A549 (cell line): ENCODE measurements at regions not wholly inside any gene's neighbourhood (a gene's known extent, or its start where the extent isn't known, plus 50 kb on each side); places are given as distances from the start of the nearest gene placed in this dataset.

Experiments used
- BHLHE40 ChIP-seq: IDR thresholded peaks from 2 replicates; pipeline ENCODE4 v1.6.1; 2012; ENCODE audit warnings: low read depth, low read length, inconsistent platforms
- CTCF ChIP-seq: fragments of >200 bp; sonication (Bioruptor Twin); formaldehyde crosslinking; IDR thresholded peaks from 3 replicates; pipeline ENCODE4 v1.5.1; 2016
- EP300 ChIP-seq, 2 experiments: fragments of >200 bp; sonication (Bioruptor Twin); formaldehyde crosslinking; IDR thresholded peaks; 2 replicates in 1 of 2; 3 replicates in 1 of 2; pipeline ENCODE4 v1.6.1; 2016 to 2017
- ESRRA ChIP-seq: fragments of 150-350 bp; IDR thresholded peaks from 2 replicates; pipeline ENCODE4 v1.6.1; 2014; ENCODE audit warnings: mild to moderate bottlenecking, low read length, borderline replicate concordance
- HOXA7 ChIP-seq: fragments of 250-450 bp; sonication (Bioruptor Pico); IDR thresholded peaks from 2 replicates; pipeline ENCODE4 v1.5.0; 2020; ENCODE audit warnings: mild to moderate bottlenecking, moderate library complexity
- HOXB13 ChIP-seq: fragments of 250-450 bp; sonication (Bioruptor Pico); IDR thresholded peaks from 2 replicates; pipeline ENCODE4 v1.5.0; 2020; ENCODE audit warnings: low read depth, mild to moderate bottlenecking, moderate library complexity
- MAFK ChIP-seq: fragments of 450-650 bp; IDR thresholded peaks from 2 replicates; pipeline ENCODE4 v1.6.1; 2014; ENCODE audit not compliant: partially characterized antibody
- MAX ChIP-seq: IDR thresholded peaks from 2 replicates; pipeline ENCODE4 v1.6.1; 2012
- MYC ChIP-seq: IDR thresholded peaks from 2 replicates; pipeline ENCODE4 v1.6.1; 2012; ENCODE audit warnings: mild to moderate bottlenecking, inconsistent platforms, low read length, improper control_type of control experiment, borderline replicate concordance
- POLR2A ChIP-seq: IDR thresholded peaks from 2 replicates; pipeline ENCODE4 v1.6.1; 2012; ENCODE audit warnings: mild to moderate bottlenecking, low read length
- RNF2 ChIP-seq: fragments of 200-600 bp; sonication (generic); IDR thresholded peaks from 2 replicates; pipeline ENCODE4 v1.6.1; 2016; ENCODE audit warnings: low read depth, mild to moderate bottlenecking, antibody characterized with exemption, moderate library complexity, borderline replicate concordance
- SREBF2 ChIP-seq: fragments of 450-650 bp; IDR thresholded peaks from 2 replicates; pipeline ENCODE4 v1.6.1; 2014; ENCODE audit warnings: mild to moderate bottlenecking, moderate library complexity
- USF2 ChIP-seq: fragments of 450-650 bp; IDR thresholded peaks from 2 replicates; pipeline ENCODE4 v1.6.1; 2014; ENCODE audit warnings: antibody characterized with exemption
- TF ChIP-seq, protein P1 (sequence below): IDR thresholded peaks from 2 replicates; pipeline ENCODE4 v1.6.1; 2012

DNA sequence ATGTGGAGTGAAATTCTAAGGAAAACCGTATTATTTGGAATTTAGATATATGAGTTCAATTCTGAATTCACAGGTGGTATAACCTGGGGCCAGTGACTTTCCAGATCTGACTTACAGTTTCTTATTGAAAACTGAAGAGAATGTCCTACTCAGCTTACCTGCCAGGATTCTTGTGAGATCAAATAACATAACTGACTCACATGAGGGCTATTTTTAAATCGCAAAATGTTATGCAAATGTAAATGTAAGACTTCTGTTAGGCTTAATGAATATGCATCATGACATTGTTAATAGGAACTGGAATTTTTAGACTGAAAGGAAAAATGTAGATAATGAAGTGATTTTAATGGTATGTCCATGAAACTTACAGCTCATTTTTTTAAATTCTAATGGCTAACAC is 1142.1 kb downstream of the FLRT2 start:
- TF ChIP-seq POLR2A = no peak
- TF ChIP-seq EP300 (IDR thresholded peaks at IDR 0.05) = no peak
- no peak for TF ChIP-seq MAX
- TF ChIP-seq SREBF2 = no peak
- TF ChIP-seq HOXB13 (CRISPR knock-in tag) = no peak
- TF ChIP-seq RNF2 = no peak
- TF ChIP-seq MYC = no peak
- no peak for TF ChIP-seq CTCF
- no peak for TF ChIP-seq MAFK
- TF ChIP-seq, protein P1, sequence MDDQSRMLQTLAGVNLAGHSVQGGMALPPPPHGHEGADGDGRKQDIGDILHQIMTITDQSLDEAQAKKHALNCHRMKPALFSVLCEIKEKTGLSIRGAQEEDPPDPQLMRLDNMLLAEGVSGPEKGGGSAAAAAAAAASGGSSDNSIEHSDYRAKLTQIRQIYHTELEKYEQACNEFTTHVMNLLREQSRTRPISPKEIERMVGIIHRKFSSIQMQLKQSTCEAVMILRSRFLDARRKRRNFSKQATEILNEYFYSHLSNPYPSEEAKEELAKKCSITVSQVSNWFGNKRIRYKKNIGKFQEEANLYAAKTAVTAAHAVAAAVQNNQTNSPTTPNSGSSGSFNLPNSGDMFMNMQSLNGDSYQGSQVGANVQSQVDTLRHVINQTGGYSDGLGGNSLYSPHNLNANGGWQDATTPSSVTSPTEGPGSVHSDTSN = no peak
- TF ChIP-seq USF2 = no peak
- no peak for TF ChIP-seq ESRRA
- no peak for TF ChIP-seq HOXA7
- no peak for TF ChIP-seq BHLHE40
